ENCODE measurements at regions not wholly inside any gene's neighbourhood (a gene's known extent, or its start where the extent isn't known, plus 50 kb on each side); places are given as distances from the start of the nearest gene placed in this dataset.

- no peak for ATAC-seq
- TF ChIP-seq PPARA (CRISPR knock-in tag; IDR thresholded peaks at IDR 0.05; ENCODE audit: borderline replicate concordance) (no peak), CSDC2 (CRISPR knock-in tag; IDR thresholded peaks at IDR 0.05) (no peak), ZFP30 (CRISPR knock-in tag; IDR thresholded peaks at IDR 0.05) (no peak), ZC3H10 (CRISPR knock-in tag; IDR thresholded peaks at IDR 0.05) (no peak), TCF4 (CRISPR knock-in tag; IDR thresholded peaks at IDR 0.05; ENCODE audit: borderline replicate concordance) (no peak), CSRNP3 (CRISPR knock-in tag; IDR thresholded peaks at IDR 0.05) (no peak), TSHZ2 (CRISPR knock-in tag; IDR thresholded peaks at IDR 0.05) (no peak), ARNTL (CRISPR knock-in tag; IDR thresholded peaks at IDR 0.05; ENCODE audit: borderline replicate concordance, low read depth) (no peak), RARB (CRISPR knock-in tag; IDR thresholded peaks at IDR 0.05) (no peak), ZFP3 (CRISPR knock-in tag; IDR thresholded peaks at IDR 0.05) (no peak), BACH2 (CRISPR knock-in tag; IDR thresholded peaks at IDR 0.05; ENCODE audit: borderline replicate concordance) (no peak), OSR1 (CRISPR knock-in tag; IDR thresholded peaks at IDR 0.05) (no peak), ZNF8 (CRISPR knock-in tag; IDR thresholded peaks at IDR 0.05) (no peak), ISL1 (CRISPR knock-in tag; IDR thresholded peaks at IDR 0.05) (no peak), TOX (CRISPR knock-in tag; IDR thresholded peaks at IDR 0.05; ENCODE audit: borderline replicate concordance) (no peak), ZNF565 (CRISPR knock-in tag; conservative IDR thresholded peaks at IDR 0.05; ENCODE audit: low read depth) (no peak), GLIS3 (CRISPR knock-in tag; IDR thresholded peaks at IDR 0.05) (no peak)
- TF ChIP-seq, protein P1, sequence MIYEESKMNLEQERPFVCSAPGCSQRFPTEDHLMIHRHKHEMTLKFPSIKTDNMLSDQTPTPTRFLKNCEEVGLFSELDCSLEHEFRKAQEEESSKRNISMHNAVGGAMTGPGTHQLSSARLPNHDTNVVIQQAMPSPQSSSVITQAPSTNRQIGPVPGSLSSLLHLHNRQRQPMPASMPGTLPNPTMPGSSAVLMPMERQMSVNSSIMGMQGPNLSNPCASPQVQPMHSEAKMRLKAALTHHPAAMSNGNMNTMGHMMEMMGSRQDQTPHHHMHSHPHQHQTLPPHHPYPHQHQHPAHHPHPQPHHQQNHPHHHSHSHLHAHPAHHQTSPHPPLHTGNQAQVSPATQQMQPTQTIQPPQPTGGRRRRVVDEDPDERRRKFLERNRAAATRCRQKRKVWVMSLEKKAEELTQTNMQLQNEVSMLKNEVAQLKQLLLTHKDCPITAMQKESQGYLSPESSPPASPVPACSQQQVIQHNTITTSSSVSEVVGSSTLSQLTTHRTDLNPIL (CRISPR knock-in tag; IDR thresholded peaks at IDR 0.05; ENCODE audit: low read depth) = no peak
- TF ChIP-seq, protein P2, sequence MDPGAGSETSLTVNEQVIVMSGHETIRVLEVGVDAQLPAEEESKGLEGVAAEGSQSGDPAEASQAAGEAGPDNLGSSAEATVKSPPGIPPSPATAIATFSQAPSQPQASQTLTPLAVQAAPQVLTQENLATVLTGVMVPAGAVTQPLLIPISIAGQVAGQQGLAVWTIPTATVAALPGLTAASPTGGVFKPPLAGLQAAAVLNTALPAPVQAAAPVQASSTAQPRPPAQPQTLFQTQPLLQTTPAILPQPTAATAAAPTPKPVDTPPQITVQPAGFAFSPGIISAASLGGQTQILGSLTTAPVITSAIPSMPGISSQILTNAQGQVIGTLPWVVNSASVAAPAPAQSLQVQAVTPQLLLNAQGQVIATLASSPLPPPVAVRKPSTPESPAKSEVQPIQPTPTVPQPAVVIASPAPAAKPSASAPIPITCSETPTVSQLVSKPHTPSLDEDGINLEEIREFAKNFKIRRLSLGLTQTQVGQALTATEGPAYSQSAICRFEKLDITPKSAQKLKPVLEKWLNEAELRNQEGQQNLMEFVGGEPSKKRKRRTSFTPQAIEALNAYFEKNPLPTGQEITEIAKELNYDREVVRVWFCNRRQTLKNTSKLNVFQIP (CRISPR knock-in tag; IDR thresholded peaks at IDR 0.05; ENCODE audit: borderline replicate concordance, low read depth) = no peak
Measured at GRCh38 chr3:157829786-157830185, 276.4 kb downstream of the SHOX2 start.

DNA sequence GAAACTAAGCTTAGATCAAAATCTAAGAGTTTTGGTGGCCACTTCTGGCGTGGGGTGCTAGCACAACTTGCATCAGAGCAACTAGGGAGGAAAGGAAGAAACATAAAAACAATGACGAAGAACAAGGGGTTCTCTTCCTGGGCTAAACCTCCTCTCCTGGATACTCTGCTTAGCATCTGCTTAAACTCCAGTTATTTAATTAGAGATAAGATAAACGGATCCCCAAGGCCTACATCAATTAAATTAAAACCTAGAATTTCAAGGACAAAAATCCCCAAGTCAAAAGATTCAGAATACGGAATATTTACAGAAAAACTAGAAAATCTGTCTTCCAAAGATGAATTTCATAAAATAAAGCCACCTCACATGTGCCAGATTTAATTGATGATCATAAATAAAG lies 281.9 kb downstream of the SHOX2 start:
- no peak for TF ChIP-seq CSRNP3 (CRISPR knock-in tag; IDR thresholded peaks at IDR 0.05)
- TF ChIP-seq TCF4 (CRISPR knock-in tag; IDR thresholded peaks at IDR 0.05; ENCODE audit: borderline replicate concordance) = peak; percentile 80
- TF ChIP-seq SNAI2 (CRISPR knock-in tag; IDR thresholded peaks at IDR 0.05) = 0 out of 2 replicates have a peak, but pooled peaks have one; percentile 38
- TF ChIP-seq ISL1 (CRISPR knock-in tag; IDR thresholded peaks at IDR 0.05) = peak; percentile 56
- no peak for ATAC-seq

- no peak for ATAC-seq
- TF ChIP-seq RARB (CRISPR knock-in tag; IDR thresholded peaks at IDR 0.05) (no peak), ZNF8 (CRISPR knock-in tag; IDR thresholded peaks at IDR 0.05) (no peak), ZFP30 (CRISPR knock-in tag; IDR thresholded peaks at IDR 0.05) (no peak), SNAI2 (CRISPR knock-in tag; IDR thresholded peaks at IDR 0.05) (no peak), ZNF70 (CRISPR knock-in tag; IDR thresholded peaks at IDR 0.05) (no peak), TCF4 (CRISPR knock-in tag; IDR thresholded peaks at IDR 0.05; ENCODE audit: borderline replicate concordance) (no peak), ARNTL (CRISPR knock-in tag; IDR thresholded peaks at IDR 0.05; ENCODE audit: borderline replicate concordance, low read depth) (no peak), ZFP3 (CRISPR knock-in tag; IDR thresholded peaks at IDR 0.05) (no peak), OSR1 (CRISPR knock-in tag; IDR thresholded peaks at IDR 0.05) (no peak), TOX (CRISPR knock-in tag; IDR thresholded peaks at IDR 0.05; ENCODE audit: borderline replicate concordance) (no peak), ZC3H10 (CRISPR knock-in tag; IDR thresholded peaks at IDR 0.05) (no peak), ISL1 (CRISPR knock-in tag; IDR thresholded peaks at IDR 0.05) (no peak)
Measured at GRCh38 chr3:157823050-157823449, 283.2 kb downstream of the SHOX2 start.
